GM13976 (cell line): ENCODE measurements at regions not wholly inside any gene's neighbourhood (a gene's known extent, or its start where the extent isn't known, plus 50 kb on each side); places are given as distances from the start of the nearest gene placed in this dataset.

Experiments
- DNase-seq: peaks from one replicate; pipeline ENCODE4 v3.0.0; 2012; ENCODE audit warnings: low spot score
- in situ Hi-C: fragments of 300-500 bp; cut with MboI; formaldehyde crosslinking; loops from one replicate; pipeline ENCODE4 v1.12.0; 2022; ENCODE audit warnings: low sequenced_read_pairs, mixed read lengths, inconsistent platforms; ENCODE audit not compliant: unreplicated experiment
- TF ChIP-seq, protein P1 (sequence below): IDR thresholded peaks from 2 replicates; pipeline ENCODE4 v1.5.1; 2012; ENCODE audit warnings: borderline replicate concordance, mild to moderate bottlenecking; ENCODE audit not compliant: insufficient read depth; ENCODE audit errors: extremely low read depth, missing control alignments, control extremely low read depth

- TF ChIP-seq, protein P1, sequence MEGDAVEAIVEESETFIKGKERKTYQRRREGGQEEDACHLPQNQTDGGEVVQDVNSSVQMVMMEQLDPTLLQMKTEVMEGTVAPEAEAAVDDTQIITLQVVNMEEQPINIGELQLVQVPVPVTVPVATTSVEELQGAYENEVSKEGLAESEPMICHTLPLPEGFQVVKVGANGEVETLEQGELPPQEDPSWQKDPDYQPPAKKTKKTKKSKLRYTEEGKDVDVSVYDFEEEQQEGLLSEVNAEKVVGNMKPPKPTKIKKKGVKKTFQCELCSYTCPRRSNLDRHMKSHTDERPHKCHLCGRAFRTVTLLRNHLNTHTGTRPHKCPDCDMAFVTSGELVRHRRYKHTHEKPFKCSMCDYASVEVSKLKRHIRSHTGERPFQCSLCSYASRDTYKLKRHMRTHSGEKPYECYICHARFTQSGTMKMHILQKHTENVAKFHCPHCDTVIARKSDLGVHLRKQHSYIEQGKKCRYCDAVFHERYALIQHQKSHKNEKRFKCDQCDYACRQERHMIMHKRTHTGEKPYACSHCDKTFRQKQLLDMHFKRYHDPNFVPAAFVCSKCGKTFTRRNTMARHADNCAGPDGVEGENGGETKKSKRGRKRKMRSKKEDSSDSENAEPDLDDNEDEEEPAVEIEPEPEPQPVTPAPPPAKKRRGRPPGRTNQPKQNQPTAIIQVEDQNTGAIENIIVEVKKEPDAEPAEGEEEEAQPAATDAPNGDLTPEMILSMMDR = no peak
- DNase-seq = no peak
- in situ Hi-C loops = no loop called here
Observed at GRCh38 chr6:156166093-156166492, 611.1 kb upstream of the ARID1B start.

GRCh38 chr6:156164701-156165452 is 612.3 kb upstream of the ARID1B start:
- in situ Hi-C loops = no loop called here
- DNase-seq = no peak
- TF ChIP-seq, protein P1 = no peak

DNA sequence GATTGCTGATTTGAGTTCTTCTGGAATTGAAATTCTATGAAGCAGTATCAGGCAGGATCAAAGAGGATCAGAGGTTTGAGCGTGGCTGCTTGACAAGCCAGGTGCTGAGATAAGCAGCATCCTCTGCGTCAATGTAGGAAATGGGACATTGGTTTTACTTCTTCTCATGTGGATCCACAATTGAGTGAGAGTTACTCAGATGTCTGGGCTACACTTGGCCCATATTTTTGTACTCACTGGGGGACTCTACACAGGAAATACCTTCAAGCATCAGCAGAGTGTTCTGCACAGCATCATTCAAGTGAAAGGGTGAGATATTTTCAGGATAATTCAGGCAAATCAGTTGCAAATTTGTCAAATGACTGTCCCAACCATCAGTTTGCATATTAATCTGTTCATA is 613.9 kb upstream of the ARID1B start:
- TF ChIP-seq, protein P1 = no peak

DNA sequence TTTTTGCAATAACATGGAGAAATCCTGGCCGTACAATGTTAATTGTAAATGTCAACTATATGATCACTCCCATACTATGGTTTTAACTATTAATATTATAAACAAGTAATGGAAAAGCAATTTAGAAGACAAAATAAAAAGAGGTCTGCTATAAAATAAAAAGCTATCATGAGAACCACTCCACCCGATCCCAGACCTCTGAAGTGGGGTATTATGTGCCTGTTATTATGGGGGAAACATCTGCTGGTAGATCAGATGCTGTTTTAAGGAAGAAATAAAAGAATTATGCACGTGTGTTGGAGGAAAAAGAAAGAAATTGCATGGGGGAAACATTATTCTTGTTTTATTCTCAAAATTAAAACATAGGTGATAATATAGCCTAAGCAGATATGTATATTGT is 615.7 kb upstream of the ARID1B start:
- in situ Hi-C loops = no loop called here
- no peak for DNase-seq
- TF ChIP-seq, protein P1 = no peak

More for the DNA sequence above, 613.9 kb upstream of the ARID1B start:
- no peak for DNase-seq
- in situ Hi-C loops = no loop called here

GRCh38 chr6:156160795-156161165 is 616.4 kb upstream of the ARID1B start:
- TF ChIP-seq, protein P1 = no peak
- in situ Hi-C loops = no loop called here

GRCh38 chr6:156160007-156160794 is 617.0 kb upstream of the ARID1B start:
- TF ChIP-seq, protein P1 = no peak
- no peak for DNase-seq
- in situ Hi-C loops = no loop called here

More at GRCh38 chr6:156160795-156161165, 616.4 kb upstream of the ARID1B start:
- DNase-seq = no peak
